SK-N-SH (cell line): ENCODE measurements at regions not wholly inside any gene's neighbourhood (a gene's known extent, or its start where the extent isn't known, plus 50 kb on each side); places are given as distances from the start of the nearest gene placed in this dataset.

Source experiments
- CTCF ChIA-PET: fragments of 300-600, 350-600 bp; formaldehyde crosslinking; extraction: SDS; loops from one replicate; lab custom pipeline; 2021; lab: Yijun Ruan, JAX
- POLR2A ChIA-PET: fragments of 350-600 bp; sonication (Branson Sonifier 250); formaldehyde crosslinking; extraction: SDS; loops from one replicate; lab custom pipeline; 2020; ENCODE audit warnings: antibody characterized with exemption, inconsistent platforms; lab: Yijun Ruan, JAX
- DNase-seq: peaks from one replicate; pipeline ENCODE4 v3.0.0; 2012
- H2AFZ ChIP-seq: fragments of 200-600 bp; sonication (generic); 2 replicates; pipeline ENCODE4 v1.8.1; 2016; ENCODE audit warnings: antibody characterized with exemption, mild to moderate bottlenecking, low read depth
- H3F3A ChIP-seq: fragments of 200-600 bp; sonication (generic); replicated peaks from 2 replicates; pipeline ENCODE3; 2016; ENCODE audit warnings: antibody characterized with exemption, mild to moderate bottlenecking; ENCODE audit not compliant: insufficient read depth
- H3K27ac ChIP-seq, 2 experiments: fragments of 200-500 bp in 1 of 2; fragments of 200-600 bp in 1 of 2; sonication (Bioruptor generic) in 1 of 2; sonication (generic), shearing (Covaris generic) in 1 of 2; 2 replicates each; pipeline versions ENCODE4 v1.5.1 to v1.6.1; 2014 to 2016; ENCODE audit warnings: low read depth in 2 of 2, inconsistent platforms in 1 of 2, low read length in 1 of 2, mild to moderate bottlenecking in 1 of 2, mixed read lengths in 1 of 2
- H3K27me3 ChIP-seq: fragments of 200-600 bp; sonication (generic), shearing (Covaris generic); 2 replicates; pipeline ENCODE4 v1.6.1; 2016; ENCODE audit warnings: mixed run types; ENCODE audit not compliant: insufficient read depth
- H3K36me3 ChIP-seq, 2 experiments: fragments of 200-500 bp in 1 of 2; fragments of 200-600 bp in 1 of 2; sonication (Bioruptor generic) in 1 of 2; sonication (generic) in 1 of 2; replicated peaks in 1 of 2; 2 replicates each; pipeline versions ENCODE3 to v1.5.1; 2014 to 2016; ENCODE audit warnings: low read length in 1 of 2, mild to moderate bottlenecking in 1 of 2; ENCODE audit not compliant: insufficient read depth in 2 of 2, control insufficient read depth in 1 of 2
- H3K4me1 ChIP-seq, 2 experiments: fragments of 200-500 bp in 1 of 2; fragments of 200-600 bp in 1 of 2; sonication (Bioruptor generic) in 1 of 2; sonication (generic), shearing (Covaris generic) in 1 of 2; 2 replicates each; pipeline versions ENCODE4 v1.5.1 to v1.6.1; 2014 to 2016; ENCODE audit warnings: low read depth in 1 of 2, low read length in 1 of 2, mixed run types in 1 of 2; ENCODE audit not compliant: insufficient read depth in 2 of 2, control insufficient read depth in 1 of 2
- H3K4me2 ChIP-seq: fragments of 200-600 bp; sonication (generic), shearing (Covaris generic); 2 replicates; pipeline ENCODE4 v1.6.1; 2017; ENCODE audit warnings: mixed run types
- H3K4me3 ChIP-seq, 2 experiments: fragments of 200-500 bp in 1 of 2; fragments of 200-600 bp in 1 of 2; sonication (Bioruptor generic) in 1 of 2; sonication (generic), shearing (Covaris generic) in 1 of 2; 2 replicates each; pipeline versions ENCODE4 v1.5.1 to v1.8.1; 2014 to 2016; ENCODE audit warnings: low read depth in 2 of 2, inconsistent platforms in 1 of 2, low read length in 1 of 2, mild to moderate bottlenecking in 1 of 2, mixed read lengths in 1 of 2, moderate library complexity in 1 of 2
- H3K79me2 ChIP-seq: fragments of 200-600 bp; sonication (generic); 2 replicates; pipeline ENCODE4 v1.8.1; 2017; ENCODE audit warnings: mild to moderate bottlenecking; ENCODE audit not compliant: insufficient read depth
- H3K9ac ChIP-seq: fragments of 200-600 bp; sonication (generic); 2 replicates; pipeline ENCODE4 v1.6.1; 2017; ENCODE audit warnings: mixed run types
- H3K9me2 ChIP-seq: fragments of 200-600 bp; sonication (generic); 2 replicates; pipeline ENCODE4 v1.6.1; 2017; ENCODE audit warnings: mixed run types
- H3K9me3 ChIP-seq: fragments of 200-600 bp; sonication (generic); 2 replicates; pipeline ENCODE4 v1.6.1; 2017; ENCODE audit warnings: mixed run types, mild to moderate bottlenecking, moderate library complexity
- H4K20me1 ChIP-seq: fragments of 200-600 bp; sonication (generic); 2 replicates; pipeline ENCODE4 v1.6.1; 2017; ENCODE audit warnings: mild to moderate bottlenecking, mixed run types; ENCODE audit not compliant: insufficient read depth
- ELF1 ChIP-seq: IDR thresholded peaks from 2 replicates; pipeline ENCODE4 v1.4.0; 2012
- EZH2phosphoT487 ChIP-seq: fragments of 200-600 bp; sonication (generic); IDR thresholded peaks from 2 replicates; pipeline ENCODE4 v1.6.1; 2017; ENCODE audit warnings: low read depth, mixed run types, mild to moderate bottlenecking, antibody characterized with exemption, moderate library complexity, borderline replicate concordance
- FOSL2 ChIP-seq: IDR thresholded peaks from 2 replicates; pipeline ENCODE4 v1.4.0; 2012; ENCODE audit warnings: low read depth, mild to moderate bottlenecking, moderate library complexity, borderline replicate concordance
- FOXM1 ChIP-seq: IDR thresholded peaks from 2 replicates; pipeline ENCODE4 v1.4.0; 2012; ENCODE audit warnings: low read depth, mild to moderate bottlenecking
- GATA2 ChIP-seq: sonication (generic); formaldehyde crosslinking; IDR thresholded peaks from 2 replicates; pipeline ENCODE4 v1.5.0; 2020; ENCODE audit warnings: mild to moderate bottlenecking, missing genetic modification reagents
- JUND ChIP-seq: IDR thresholded peaks from 2 replicates; pipeline ENCODE4 v1.4.0; 2012
- MXI1 ChIP-seq: IDR thresholded peaks from 2 replicates; pipeline ENCODE4 v1.6.1; 2012; ENCODE audit warnings: mild to moderate bottlenecking, low read depth, low read length, improper control_type of control experiment
- NRF1 ChIP-seq: IDR thresholded peaks from 2 replicates; pipeline ENCODE4 v1.6.1; 2012; ENCODE audit warnings: low read depth, mild to moderate bottlenecking, low read length
- PBX3 ChIP-seq: IDR thresholded peaks from 2 replicates; pipeline ENCODE4; 2012
- POLR2AphosphoS5 ChIP-seq: IDR thresholded peaks from 2 replicates; pipeline ENCODE4 v1.6.1; 2012; ENCODE audit warnings: low read depth, low read length
- RCOR1 ChIP-seq: fragments of 150-350 bp; IDR thresholded peaks from 2 replicates; pipeline ENCODE4 v1.6.1; 2017; ENCODE audit warnings: antibody characterized with exemption, low read length
- SIN3A ChIP-seq: IDR thresholded peaks from 2 replicates; pipeline ENCODE4 v1.6.1; 2012; ENCODE audit warnings: low read depth, mild to moderate bottlenecking, low read length, moderate library complexity, borderline replicate concordance
- SMC3 ChIP-seq: IDR thresholded peaks from 2 replicates; pipeline ENCODE4 v1.6.1; 2012; ENCODE audit warnings: low read depth, low read length, improper control_type of control experiment
- TAF1 ChIP-seq: IDR thresholded peaks from 2 replicates; pipeline ENCODE4 v1.6.1; 2012; ENCODE audit warnings: low read depth, mild to moderate bottlenecking, low read length, moderate library complexity, borderline replicate concordance
- TCF12 ChIP-seq: IDR thresholded peaks from 2 replicates; pipeline ENCODE4 v1.4.0; 2012
- USF2 ChIP-seq: fragments of 150-350 bp; IDR thresholded peaks from 2 replicates; pipeline ENCODE4 v1.6.1; 2017; ENCODE audit warnings: antibody characterized with exemption, low read length, low read depth, borderline replicate concordance
- YY1 ChIP-seq: IDR thresholded peaks from 2 replicates; pipeline ENCODE4 v1.4.0; 2012; ENCODE audit warnings: low read depth, mild to moderate bottlenecking
- WGBS: methylation state at CpG from one replicate; pipeline ENCODE4 v1.1.6; 2017; ENCODE audit warnings: low lambda C conversion rate; 5-methylcytosine and 5-hydroxymethylcytosine counted together
- TF ChIP-seq, protein P1 (sequence below): IDR thresholded peaks from 2 replicates; pipeline ENCODE4 v1.6.1; 2012; ENCODE audit warnings: mild to moderate bottlenecking, low read depth, low read length, moderate library complexity

GRCh38 chr7:41874201-41874785 lies 171.4 kb upstream of the INHBA start:
- H3K36me3 ChIP-seq = no peaks in the 10 kb centered on the region
- no peaks in the 10 kb centered on the region for H3K9me3 ChIP-seq
- H3K9ac ChIP-seq = no peak overlapping the region
- TF ChIP-seq SMC3 (no peak), TAF1 (no peak), USF2 (no peak), FOSL2 (no peak), PBX3 (no peak), GATA2 (CRISPR knock-in tag) (no peak), JUND (no peak), NRF1 (no peak), ELF1 (no peak), POLR2AphosphoS5 (no peak), EZH2phosphoT487 (no peak), MXI1 (no peak), YY1 (no peak), RCOR1 (no peak), FOXM1 (no peak), TCF12 (no peak), SIN3A (no peak)
- TF ChIP-seq, protein P1, sequence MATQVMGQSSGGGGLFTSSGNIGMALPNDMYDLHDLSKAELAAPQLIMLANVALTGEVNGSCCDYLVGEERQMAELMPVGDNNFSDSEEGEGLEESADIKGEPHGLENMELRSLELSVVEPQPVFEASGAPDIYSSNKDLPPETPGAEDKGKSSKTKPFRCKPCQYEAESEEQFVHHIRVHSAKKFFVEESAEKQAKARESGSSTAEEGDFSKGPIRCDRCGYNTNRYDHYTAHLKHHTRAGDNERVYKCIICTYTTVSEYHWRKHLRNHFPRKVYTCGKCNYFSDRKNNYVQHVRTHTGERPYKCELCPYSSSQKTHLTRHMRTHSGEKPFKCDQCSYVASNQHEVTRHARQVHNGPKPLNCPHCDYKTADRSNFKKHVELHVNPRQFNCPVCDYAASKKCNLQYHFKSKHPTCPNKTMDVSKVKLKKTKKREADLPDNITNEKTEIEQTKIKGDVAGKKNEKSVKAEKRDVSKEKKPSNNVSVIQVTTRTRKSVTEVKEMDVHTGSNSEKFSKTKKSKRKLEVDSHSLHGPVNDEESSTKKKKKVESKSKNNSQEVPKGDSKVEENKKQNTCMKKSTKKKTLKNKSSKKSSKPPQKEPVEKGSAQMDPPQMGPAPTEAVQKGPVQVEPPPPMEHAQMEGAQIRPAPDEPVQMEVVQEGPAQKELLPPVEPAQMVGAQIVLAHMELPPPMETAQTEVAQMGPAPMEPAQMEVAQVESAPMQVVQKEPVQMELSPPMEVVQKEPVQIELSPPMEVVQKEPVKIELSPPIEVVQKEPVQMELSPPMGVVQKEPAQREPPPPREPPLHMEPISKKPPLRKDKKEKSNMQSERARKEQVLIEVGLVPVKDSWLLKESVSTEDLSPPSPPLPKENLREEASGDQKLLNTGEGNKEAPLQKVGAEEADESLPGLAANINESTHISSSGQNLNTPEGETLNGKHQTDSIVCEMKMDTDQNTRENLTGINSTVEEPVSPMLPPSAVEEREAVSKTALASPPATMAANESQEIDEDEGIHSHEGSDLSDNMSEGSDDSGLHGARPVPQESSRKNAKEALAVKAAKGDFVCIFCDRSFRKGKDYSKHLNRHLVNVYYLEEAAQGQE = no peak
- H3K4me2 ChIP-seq = no peak overlapping the region
- peaks cover 0 to 28% of the 10 kb centered on the region in 2 experiments; a peak in 3 of 4 replicates for H3K4me1 ChIP-seq
- H3K79me2 ChIP-seq = no peaks in the 10 kb centered on the region
- H3K4me3 ChIP-seq = no peak overlapping the region
- H3K27me3 ChIP-seq = no peaks in the 10 kb centered on the region
- DNase-seq = no peak
- H3K9me2 ChIP-seq = no peaks in the 10 kb centered on the region
- H3K27ac ChIP-seq = no peak overlapping the region; a peak in 1 of 4 replicates
- no peaks in the 10 kb centered on the region for H4K20me1 ChIP-seq
- WGBS = 36% methylated on average over 3 of the region's 3 CpGs
- H3F3A ChIP-seq = peaks cover 13% of the 10 kb centered on the region
- CTCF ChIA-PET = no interaction called here
- POLR2A ChIA-PET = no interaction called here
- no peak overlapping the region; the same call in 1 of the 2 replicates for H2AFZ ChIP-seq
